Stimulated activated CD8-positive, alpha-beta memory T cell treated with anti-CD3 and anti-CD28 coated beads, Interleukin-7, amount 100 ng/mL, for 1 hour (primary cell): ENCODE measurements at regions not wholly inside any gene's neighbourhood (a gene's known extent, or its start where the extent isn't known, plus 50 kb on each side); places are given as distances from the start of the nearest gene placed in this dataset.

Source experiments
- DNase-seq, 2 donors: peaks; one replicate each; pipeline ENCODE4 v3.0.0-alpha.2; 2020; ENCODE audit warnings: low read depth in 2 of 2

DNA sequence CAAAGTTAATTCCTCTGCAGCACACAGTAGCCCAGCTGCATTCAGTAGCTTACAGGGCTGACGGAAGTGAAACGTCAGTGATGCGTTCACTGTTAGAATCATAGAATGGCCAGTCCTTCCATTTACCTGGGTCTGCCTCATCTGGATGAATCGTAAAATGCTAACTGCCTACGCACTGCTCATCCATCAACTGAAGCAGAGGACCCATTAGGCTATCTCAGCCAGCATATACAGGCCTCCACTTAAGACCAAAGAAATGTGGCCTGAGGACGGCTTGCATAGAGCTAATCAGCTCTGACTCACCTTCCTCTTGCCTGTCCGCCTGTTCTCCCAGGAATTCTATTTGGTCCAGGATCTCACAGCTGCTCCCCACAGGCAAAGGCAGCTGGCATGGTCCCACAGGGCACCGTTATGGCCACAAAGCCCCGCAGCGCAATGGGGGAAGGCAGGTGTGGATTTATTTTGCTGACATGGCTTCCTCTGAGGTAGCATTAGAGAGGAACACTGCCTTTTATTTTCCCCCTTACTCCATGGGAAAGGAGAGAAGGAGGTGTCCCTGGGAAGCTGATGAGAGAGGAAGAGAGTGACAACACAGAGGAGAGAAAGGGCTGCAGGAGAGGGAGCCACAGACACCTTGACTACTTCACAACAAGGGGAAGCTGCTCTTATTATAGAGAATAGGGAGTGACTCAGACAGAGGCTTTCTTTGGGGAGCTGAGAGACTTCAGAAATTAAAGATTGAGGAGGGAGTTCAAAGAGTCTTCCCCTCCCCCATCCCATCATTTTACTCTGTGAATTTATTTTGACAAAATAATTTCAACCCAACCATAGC, 177.6 kb downstream of the HHIPL2 start:
- no peak for DNase-seq

DNA sequence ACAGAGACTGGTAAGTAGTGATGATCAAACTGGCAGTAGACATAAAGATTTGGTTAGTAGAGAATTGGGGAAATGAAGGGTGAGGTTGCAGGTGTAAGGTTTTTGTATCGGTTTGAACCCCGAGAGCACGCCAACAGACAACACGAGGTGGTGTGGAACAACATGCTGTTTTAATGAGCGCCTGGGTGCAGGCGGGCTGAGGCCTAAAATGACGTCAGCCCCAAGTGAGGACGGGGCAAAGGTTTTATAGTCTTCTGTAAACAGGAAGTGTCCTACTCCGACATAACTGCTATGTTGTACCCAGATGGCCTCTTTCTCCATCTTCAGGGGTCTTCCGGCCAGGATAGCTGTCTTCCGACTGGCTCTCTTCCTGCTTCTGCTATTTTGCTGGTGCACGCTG, 178.8 kb downstream of the HHIPL2 start:
- no peak for DNase-seq

DNA sequence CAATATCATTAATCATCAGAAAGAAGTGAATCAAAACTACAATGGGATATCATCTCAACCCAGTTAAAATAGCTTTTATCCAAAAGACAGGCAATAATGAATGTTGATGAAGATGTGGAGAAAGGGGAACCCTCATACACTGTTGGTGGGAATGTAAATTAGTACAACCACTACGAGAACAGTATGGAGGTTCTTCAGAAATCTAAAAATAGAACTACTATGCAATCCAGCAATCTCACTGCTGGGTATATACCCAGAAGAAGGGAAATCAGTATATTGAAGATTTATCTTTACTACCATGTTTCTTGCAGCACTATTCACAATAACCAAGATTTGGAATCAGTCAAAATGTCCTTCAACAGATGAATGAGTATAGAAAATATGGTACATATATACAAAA, 189.8 kb downstream of the HHIPL2 start:
- DNase-seq = no peak

DNA sequence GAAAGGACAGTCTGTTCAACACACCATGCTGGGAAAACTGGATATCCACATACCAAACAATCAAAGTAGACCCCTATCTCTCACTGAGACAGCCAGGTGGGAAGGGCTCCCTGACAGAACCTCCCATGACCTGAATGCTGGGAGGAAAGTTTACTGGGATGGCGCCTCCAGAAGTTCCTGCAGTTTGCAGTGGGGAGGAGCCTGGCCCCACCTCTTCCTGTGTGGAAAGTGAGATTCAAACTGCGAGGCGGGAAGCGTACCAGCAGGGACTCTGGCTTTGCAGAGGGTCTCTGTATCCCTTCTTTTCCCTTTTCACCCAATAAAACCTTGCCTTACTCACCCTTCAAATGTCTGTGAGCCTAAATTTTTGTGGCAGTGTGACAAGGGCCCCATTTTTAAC, 190.7 kb downstream of the HHIPL2 start:
- no peak for DNase-seq

DNA sequence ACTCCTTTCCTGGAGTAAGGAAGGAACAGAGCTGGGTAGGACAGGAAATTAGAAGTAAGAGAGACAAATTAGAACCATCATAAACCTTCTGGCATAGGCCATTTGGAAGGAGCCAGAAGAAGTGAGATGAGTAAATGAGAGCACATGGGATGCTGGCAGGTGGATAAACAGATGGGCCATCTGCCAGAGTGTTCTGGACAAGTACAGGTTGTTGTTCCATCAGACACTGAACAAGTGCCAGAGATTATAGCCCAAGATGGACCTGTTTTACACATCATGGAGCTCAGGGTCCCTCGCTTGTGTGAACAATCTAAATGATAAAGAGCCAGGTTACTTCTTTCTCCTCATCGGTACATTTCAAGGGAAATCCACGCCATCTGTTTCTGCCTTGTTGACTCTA, 200.3 kb downstream of the HHIPL2 start:
- no peak for DNase-seq

DNA sequence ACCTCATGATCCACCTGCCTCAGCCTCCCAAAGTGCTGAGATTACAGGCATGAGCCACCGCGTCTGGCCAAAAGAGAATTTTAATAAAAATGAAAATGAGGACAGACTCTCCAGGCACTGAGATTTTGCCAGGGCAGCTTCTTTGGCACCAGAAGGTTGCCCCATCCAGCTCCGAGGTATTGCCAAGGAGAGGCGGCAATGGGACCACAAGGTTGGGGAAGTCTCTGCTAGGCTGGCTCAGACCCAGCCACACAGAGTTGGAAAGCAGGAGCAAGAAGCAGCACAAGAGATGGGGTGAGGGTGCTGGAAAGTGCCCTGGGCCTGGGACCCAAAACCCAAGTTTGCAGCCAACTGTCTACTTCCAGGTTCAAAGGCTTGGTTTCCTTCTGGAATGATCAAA, 200.9 kb downstream of the HHIPL2 start:
- DNase-seq = no peak

DNA sequence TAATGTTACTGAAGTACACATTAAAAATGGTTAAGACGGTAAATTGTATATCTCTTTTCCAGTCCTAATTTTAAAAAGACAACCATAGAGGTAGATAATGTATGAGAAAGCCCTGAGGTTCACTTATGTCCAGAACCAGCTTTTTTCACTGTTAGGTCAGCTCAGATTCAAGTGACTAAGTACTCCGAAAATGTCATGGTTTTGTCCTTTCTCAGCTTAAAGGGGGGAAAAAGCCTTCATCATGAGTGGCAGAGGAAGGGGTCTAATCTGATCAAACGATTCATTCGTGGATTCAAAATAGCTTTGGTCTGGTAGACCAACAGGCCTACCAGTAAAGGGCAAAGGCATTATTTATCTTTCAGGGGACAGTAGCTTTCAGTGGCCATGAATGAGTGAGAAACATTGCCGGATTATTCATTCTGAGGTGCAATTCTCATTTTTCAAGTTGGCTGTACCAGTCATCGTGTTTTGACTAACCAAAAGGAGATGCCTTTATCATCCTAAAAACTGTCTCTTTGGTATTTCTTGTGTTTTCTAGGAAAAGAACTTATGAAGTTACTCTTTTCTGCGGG, 208.4 kb downstream of the HHIPL2 start:
- DNase-seq = no peak

DNA sequence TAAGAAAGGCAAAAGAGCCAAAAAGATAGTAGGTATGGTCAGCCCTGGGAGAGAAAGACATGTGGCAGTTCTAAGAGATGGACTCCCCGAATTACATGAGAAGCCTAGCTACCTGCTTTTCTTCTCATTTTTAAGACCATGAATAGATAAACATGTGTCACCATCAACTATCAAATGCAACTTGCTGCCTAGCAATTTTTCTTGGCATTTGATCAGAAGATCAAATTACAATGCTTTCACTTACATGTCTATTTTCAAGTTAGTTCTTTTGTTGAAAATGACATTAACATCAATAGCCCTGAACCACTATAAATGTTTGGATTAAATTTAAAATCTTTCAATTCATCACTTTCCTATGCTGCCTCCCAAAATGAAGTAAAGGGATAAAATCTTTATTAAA, 212.3 kb downstream of the HHIPL2 start:
- no peak for DNase-seq

DNA sequence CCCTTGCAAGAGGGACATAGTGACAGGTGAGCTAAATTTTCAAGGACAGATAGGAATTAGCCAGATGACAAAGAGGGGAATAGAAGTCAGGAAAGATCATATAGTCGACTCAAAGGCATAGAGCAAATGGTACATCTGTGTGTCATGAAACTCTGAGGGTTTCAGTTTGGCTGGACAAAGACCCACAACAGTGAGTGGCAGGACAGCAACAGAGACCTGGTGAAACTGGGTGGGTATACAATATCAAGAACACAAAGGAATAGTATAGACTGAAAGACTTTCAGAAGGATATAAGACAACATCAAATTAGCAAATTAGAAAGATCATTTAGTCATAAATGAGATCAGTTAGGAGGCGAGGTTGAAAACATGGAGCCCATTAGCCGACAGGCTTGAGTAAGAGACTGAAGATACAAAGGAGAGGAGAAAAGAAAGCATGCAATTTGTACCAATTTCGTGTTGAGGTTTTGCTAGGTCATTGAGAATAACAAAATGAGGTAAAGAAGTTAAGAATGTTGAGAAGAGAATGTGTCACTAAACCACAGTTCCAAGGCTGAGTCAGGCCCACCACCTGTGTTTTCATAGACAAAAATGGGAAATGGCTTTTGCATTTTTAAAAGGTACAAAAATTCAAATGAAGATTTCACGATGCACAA, 213.8 kb downstream of the HHIPL2 start:
- no peak for DNase-seq

DNA sequence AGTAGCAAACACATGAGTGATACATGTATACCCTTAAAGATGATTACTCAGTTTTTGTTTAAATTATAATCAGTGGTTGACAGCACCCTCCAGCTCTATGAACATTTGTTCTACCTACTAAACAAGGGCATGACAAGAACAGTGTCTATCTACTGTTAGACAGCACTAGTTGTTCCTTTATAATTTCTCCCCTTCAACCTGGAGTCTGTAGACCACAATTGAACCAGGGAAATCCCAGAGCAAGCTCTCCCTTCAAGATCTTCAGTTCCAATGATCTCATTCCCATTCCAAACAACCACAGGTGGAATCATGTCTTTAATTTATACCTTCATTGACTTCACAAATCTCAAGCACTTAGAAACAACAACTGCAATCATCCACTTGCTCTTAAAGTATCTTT, 216.1 kb downstream of the HHIPL2 start:
- no peak for DNase-seq

DNA sequence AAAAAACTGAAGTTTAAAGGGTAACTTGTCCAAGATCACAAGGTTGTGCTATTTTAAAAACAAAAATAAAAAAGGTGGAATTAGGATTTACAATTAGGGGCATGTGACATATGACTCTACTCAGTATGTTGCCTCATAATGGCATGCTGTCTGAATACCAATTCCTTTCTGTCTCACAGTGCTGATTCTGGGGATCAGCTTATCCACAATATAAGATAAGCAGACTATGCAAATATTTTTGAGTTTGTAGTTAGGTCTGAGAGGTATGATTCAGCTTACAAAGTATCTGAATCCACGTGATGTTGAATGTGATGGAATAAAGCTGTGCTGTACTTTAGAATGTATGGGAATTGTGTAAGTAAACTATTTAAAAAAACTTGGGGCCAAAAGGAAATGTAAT, 216.6 kb downstream of the HHIPL2 start:
- DNase-seq = no peak

DNA sequence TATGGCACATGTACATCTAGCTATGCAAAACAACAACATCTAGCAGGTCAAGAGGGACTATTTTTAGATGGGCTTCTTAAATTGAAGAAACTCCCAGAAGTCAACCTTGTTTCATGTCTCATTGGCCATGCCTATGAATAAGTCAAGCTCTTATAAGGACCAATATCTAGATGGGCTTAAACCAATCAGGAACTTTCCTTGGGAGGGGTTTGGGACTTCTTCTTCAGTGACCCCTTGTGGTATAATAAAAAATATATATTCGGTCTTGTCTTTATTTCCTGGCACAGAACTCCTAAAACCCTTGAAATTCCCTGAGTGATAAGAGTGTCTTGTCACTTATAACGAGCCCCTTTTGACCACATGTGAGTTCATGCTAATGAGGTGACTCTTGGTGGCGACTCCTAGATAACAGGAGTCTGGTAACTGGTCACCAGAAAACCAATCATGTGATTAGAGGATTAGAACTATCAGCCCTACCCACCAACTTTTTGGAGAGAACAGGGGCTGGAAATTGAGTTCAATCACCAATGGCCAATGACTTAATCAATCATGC, 218.3 kb downstream of the HHIPL2 start:
- DNase-seq = no peak

DNA sequence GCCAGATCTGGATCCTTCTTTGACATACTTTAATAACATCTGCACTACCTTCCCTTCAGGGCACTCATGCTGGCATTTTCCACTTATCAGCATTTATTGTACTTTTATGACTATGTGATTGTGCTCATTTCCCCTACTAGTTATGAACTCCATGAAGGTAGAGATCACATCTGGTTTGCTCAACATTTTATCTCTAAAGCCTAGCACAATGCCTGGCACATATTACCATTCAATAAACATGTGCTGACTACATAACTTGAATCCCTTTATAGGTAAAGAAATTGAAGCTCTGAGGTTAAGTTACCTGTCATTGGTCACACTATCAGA, 221.2 kb downstream of the HHIPL2 start:
- no peak for DNase-seq

DNA sequence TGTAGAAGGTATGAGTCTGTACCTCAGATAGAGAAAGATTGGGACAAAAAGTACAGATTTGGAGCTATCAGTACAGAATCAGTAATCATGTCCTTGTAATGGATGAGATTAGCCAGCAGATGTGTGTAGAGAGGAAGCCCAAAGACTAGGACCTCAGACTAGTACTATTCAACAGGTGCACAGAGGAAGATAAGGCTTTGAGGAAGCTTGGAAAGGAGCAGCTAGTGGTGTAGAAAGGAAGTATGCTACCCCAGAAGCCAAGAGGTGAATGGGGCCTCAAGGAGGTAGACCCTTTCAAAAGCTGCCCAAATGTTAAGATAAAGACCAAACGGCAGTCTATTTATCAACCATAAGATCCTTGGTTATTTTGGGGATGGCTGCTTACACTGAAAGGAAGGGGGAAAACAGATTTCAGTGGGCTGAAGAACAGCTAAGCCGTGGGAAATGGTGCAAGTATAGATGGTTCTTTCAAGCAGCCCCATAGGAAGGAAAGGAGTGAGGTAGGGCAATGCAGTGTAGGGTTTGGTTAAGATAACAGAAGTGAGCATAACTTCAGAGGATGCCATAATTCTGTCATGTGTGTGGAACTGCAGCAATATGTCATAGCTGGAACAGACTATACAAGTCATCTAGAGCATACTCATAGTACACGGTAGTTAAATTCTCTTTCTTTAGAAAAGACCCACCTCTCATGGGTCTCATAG, 221.7 kb downstream of the HHIPL2 start:
- no peak for DNase-seq

DNA sequence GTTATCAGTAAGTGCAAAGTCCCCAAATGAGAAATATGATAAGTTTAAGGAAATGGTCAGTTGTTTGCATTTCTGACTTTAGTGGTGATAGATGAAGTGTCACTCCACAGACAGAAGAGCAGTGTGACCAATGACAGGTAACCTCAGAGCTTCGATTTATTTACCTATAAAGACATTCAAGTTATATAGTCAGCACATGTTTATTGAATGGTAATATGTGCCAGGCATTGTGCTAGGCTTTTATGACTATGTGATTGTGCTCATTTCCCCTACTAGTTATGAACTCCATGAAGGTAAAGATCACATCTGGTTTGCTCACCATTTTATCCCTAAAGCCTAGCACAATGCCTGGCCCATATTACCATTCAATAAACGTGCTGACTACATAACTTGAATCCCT, 222.4 kb downstream of the HHIPL2 start:
- DNase-seq = no peak

DNA sequence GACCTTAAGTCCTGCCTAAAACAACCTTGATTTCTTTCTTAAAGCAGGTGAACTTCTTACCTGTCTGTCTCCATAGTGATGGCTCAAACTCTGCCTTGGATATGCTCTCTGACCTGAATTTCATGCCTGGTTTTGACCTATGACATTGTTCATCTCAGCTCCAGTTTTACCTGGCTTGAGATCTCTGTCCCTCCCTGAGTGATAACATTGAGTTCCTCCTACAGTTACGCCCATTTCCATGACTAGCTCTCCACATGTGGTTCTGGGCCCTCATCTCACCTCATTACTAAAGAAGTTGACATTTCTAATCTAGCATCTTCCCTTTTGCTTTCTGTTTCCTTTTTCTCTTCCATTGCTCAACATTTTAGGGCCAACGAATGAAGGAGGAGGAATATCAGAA, 233.1 kb downstream of the HHIPL2 start:
- DNase-seq = no peak

DNA sequence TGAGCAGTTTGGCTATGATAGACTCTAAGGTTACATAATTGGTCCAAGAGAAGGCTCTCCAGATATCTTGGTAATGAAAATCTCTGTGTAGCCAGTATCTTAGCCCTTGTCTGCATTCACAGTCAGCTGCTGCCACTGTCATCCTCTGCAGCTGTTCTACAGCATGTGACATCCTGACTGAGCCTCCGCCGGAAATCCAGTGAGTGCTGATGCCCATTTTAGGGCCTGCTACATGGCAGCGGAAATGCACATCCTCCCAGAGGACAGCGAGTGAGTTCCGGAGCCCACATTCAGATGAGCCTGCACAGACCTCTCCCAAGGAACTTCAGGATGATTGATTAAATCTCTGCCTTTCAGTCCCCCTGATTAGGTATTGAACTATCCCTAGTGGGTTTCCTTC, 237.1 kb downstream of the HHIPL2 start:
- DNase-seq = no peak

DNA sequence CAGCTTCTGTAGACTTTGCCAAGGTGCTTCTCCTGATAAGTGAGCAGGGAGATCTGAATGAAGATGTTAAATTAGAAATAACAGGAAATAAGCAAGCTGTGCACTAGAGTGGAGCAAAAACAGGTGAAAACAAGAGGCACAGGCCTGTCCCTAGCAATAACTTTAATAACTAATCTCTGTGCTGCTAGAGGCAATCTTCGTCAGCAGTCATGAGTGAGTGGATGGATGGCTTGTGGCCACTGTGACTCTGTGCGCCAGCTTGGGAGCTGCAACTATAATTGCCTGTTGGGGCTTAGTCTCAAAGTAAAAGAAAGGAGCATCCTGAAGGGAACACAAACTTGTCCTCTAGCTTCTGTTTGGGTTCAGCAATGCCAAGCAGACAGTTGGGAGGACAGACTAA, 240.3 kb downstream of the HHIPL2 start:
- no peak for DNase-seq

DNA sequence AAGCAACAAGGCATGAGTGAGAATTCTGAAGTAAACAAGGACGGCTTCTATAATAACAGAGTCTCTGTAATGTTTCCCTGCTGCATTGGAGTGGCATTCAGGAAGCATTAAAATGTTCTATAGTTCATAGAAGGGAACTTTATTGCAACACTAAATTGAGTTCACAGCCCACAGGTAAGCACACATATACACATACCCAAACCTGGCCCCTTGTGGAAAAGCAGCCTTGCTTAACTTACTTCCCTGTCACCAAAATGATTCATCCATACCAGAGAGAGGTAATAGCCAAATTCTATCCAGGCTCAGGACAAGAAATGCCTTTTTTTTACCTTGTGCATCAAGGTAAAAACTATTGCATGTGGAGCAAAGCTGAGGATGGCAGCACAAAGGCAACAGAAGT, 241.4 kb downstream of the HHIPL2 start:
- no peak for DNase-seq

DNA sequence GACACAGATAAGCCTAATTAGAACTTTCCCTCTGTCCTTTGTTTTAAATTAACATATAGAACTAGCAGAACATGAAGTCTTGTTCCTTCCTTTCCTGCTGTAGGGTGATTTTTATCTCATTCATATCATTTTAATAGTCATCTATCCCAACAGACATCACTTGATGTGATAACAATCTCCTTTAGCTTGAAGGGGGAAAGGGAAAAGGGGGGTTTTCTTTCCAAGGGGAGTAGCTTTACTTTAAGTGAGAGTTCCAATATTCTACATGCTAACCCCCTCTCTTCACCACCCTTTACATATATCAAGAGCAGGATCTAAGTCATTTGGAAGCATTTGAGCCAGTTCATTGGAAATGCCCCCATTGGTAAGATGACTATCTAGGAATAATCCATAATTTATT, 241.9 kb downstream of the HHIPL2 start:
- DNase-seq = no peak

DNA sequence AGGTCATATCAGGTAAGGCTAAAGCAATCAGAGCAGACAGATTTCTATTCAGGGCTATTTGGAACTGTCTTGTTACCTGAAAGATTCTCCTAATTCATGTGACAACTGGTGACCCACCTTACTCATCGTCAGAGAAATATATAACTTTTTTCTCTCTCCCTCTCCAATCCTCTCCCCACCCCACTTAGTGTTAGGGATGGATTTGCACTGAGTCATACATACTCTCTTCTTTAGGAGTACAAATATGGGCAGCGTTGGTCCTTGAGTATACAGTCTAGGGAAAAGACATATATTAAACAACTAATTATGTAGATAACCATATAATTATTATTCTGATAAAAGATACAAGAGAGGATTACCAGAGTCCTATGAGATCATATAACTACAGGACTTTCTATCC, 246.3 kb downstream of the HHIPL2 start:
- DNase-seq = no peak

DNA sequence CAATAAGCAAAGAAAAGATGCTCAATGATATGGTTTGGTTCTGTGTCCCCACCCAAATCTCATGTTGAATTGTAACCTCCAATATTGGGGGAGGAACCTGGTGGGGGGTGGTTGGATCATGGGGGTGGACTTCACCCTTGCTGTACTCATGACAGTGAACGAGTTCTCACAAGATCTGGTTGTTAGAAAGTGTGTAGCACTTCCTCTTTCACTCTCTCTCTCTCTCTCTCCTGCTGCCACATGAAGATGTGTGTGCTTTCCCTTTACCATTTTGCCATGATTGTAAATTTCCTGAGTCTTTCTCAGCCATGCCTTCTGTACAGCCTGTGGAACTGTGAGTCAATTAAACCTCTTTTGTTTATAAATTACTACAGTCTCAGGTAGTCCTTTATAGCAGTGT, 248.4 kb downstream of the HHIPL2 start:
- DNase-seq = no peak

DNA sequence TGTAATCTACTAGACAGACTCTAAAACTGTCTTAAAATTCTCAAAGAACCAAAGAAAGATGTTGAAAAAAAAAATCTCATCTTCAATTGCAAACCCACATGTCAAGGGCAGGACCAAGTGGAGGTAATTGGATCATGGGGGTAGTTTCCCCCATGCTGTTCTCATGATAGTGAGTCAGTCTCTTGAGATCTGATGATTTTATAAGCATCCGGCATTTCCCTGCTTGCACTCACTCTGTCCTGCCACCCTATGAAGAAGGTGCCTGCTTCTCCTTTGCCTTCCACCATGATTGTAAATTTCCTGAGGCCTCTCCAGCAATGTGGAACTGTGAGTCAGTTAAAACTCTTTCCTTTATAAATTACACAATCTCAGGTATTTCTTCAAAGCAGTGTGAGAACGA, 257.0 kb downstream of the HHIPL2 start:
- DNase-seq = no peak
